Liver (tissue), 8 donors: ENCODE measurements at regions not wholly inside any gene's neighbourhood (a gene's known extent, or its start where the extent isn't known, plus 50 kb on each side); places are given as distances from the start of the nearest gene placed in this dataset.

Experiments
- DNase-seq: peaks from one replicate; pipeline ENCODE4 v3.0.0-alpha.2; 2017; ENCODE audit warnings: low spot score
- H3K27ac ChIP-seq, 2 donors: one replicate each; pipeline ENCODE4 v1.7.0; 2013; ENCODE audit warnings: inconsistent platforms in 2 of 2, low read length in 2 of 2, control low read depth in 1 of 2, low read depth in 1 of 2, mild to moderate bottlenecking in 1 of 2
- H3K27me3 ChIP-seq, 4 donors: one replicate each; pipeline versions ENCODE4 v1.6.1 to v1.7.0; 2013; ENCODE audit warnings: low read length in 3 of 4, inconsistent platforms in 1 of 4, mild to moderate bottlenecking in 1 of 4, moderate library complexity in 1 of 4; ENCODE audit not compliant: control insufficient read depth in 4 of 4, insufficient read depth in 4 of 4
- H3K36me3 ChIP-seq, 4 donors: one replicate each; pipeline versions ENCODE4 v1.6.1 to v1.7.0; 2013; ENCODE audit warnings: low read length in 3 of 4, mild to moderate bottlenecking in 3 of 4, low read depth in 1 of 4, moderate library complexity in 1 of 4; ENCODE audit not compliant: control insufficient read depth in 4 of 4, insufficient read depth in 3 of 4
- H3K4me1 ChIP-seq, 4 donors: one replicate each; pipeline versions ENCODE4 v1.6.1 to v1.7.0; 2013; ENCODE audit warnings: low read length in 3 of 4, mild to moderate bottlenecking in 3 of 4, moderate library complexity in 1 of 4; ENCODE audit not compliant: control insufficient read depth in 4 of 4, insufficient read depth in 4 of 4
- H3K4me3 ChIP-seq, 3 donors: one replicate each; pipeline versions ENCODE4 v1.6.1 to v1.7.0; 2013; ENCODE audit warnings: low read length in 3 of 3, control low read depth in 1 of 3, low read depth in 1 of 3, mild to moderate bottlenecking in 1 of 3
- H3K9ac ChIP-seq, 2 donors: one replicate each; pipeline ENCODE4 v1.7.0; 2013; ENCODE audit warnings: low read length in 2 of 2, mild to moderate bottlenecking in 2 of 2, moderate library complexity in 2 of 2, control low read depth in 1 of 2, low read depth in 1 of 2
- H3K9me3 ChIP-seq, 4 donors: one replicate each; pipeline versions ENCODE4 v1.6.1 to v1.7.0; 2013; ENCODE audit warnings: low read length in 3 of 4; ENCODE audit not compliant: control insufficient read depth in 4 of 4
- ATF3 ChIP-seq: IDR thresholded peaks from 2 replicates; pipeline ENCODE4 v1.6.1; 2016; ENCODE audit warnings: antibody characterized with exemption
- CTCF ChIP-seq: fragments of 150-350 bp; IDR thresholded peaks from 2 replicates; pipeline ENCODE4 v1.5.1; 2017; ENCODE audit warnings: improper control_type of control experiment, low read depth, low read length; ENCODE audit not compliant: missing input control
- EGR1 ChIP-seq, 2 donors: IDR thresholded peaks; 2 replicates each; pipeline ENCODE4 v1.6.1; 2016 to 2018; ENCODE audit warnings: antibody characterized with exemption in 2 of 2, low read depth in 2 of 2
- FOXA1 ChIP-seq: IDR thresholded peaks from 2 replicates; pipeline ENCODE4 v1.6.1; 2016; ENCODE audit warnings: antibody characterized with exemption
- FOXA2 ChIP-seq: IDR thresholded peaks from 2 replicates; pipeline ENCODE4 v1.6.1; 2016; ENCODE audit warnings: antibody characterized with exemption
- GABPA ChIP-seq, 2 donors: IDR thresholded peaks in 1 of 2; conservative IDR thresholded peaks in 1 of 2; 2 replicates each; pipeline ENCODE4 v1.6.1; 2016; ENCODE audit warnings: antibody characterized with exemption in 2 of 2, mild to moderate bottlenecking in 1 of 2, moderate library complexity in 1 of 2
- HNF4A ChIP-seq, 2 donors: conservative IDR thresholded peaks; 2 replicates each; pipeline ENCODE4 v1.6.1; 2016; ENCODE audit warnings: antibody characterized with exemption in 2 of 2, mild to moderate bottlenecking in 2 of 2
- HNF4G ChIP-seq: IDR thresholded peaks from 2 replicates; pipeline ENCODE4 v1.6.1; 2016; ENCODE audit warnings: antibody characterized with exemption
- JUND ChIP-seq, 2 donors: IDR thresholded peaks; 2 replicates each; pipeline ENCODE4 v1.6.1; 2016; ENCODE audit warnings: antibody characterized with exemption in 2 of 2
- MAX ChIP-seq: IDR thresholded peaks from 2 replicates; pipeline ENCODE4 v1.6.1; 2016; ENCODE audit warnings: antibody characterized with exemption
- NR2F2 ChIP-seq: IDR thresholded peaks from 2 replicates; pipeline ENCODE4 v1.6.1; 2016; ENCODE audit warnings: antibody characterized with exemption
- RAD21 ChIP-seq, 2 donors: IDR thresholded peaks; 2 replicates each; pipeline ENCODE4 v1.6.1; 2016; ENCODE audit warnings: antibody characterized with exemption in 2 of 2, mild to moderate bottlenecking in 2 of 2
- RXRA ChIP-seq, 2 donors: IDR thresholded peaks; 2 replicates each; pipeline ENCODE4 v1.6.1; 2017 to 2018; ENCODE audit warnings: antibody characterized with exemption in 2 of 2, mild to moderate bottlenecking in 1 of 2
- SP1 ChIP-seq: IDR thresholded peaks from 2 replicates; pipeline ENCODE4 v1.6.1; 2018; ENCODE audit warnings: antibody characterized with exemption, mild to moderate bottlenecking
- YY1 ChIP-seq: IDR thresholded peaks from 2 replicates; pipeline ENCODE4 v1.6.1; 2016; ENCODE audit warnings: antibody characterized with exemption, mild to moderate bottlenecking
- WGBS: extraction: QIAGEN DNeasy Blood & Tissue Kit; methylation state at CpG from one replicate; pipeline ENCODE4 v1.1.7; 2013; 5-methylcytosine and 5-hydroxymethylcytosine counted together
- TF ChIP-seq, protein P1 (sequence below): IDR thresholded peaks from 2 replicates; pipeline ENCODE4 v1.6.1; 2016; ENCODE audit warnings: antibody characterized with exemption, mild to moderate bottlenecking
- TF ChIP-seq, protein P2 (sequence below): IDR thresholded peaks from 2 replicates; pipeline ENCODE4 v1.6.1; 2016; ENCODE audit warnings: antibody characterized with exemption
- donor health status: healthy.
- donor health status: healthy.
- donor health status: healthy.
- donor health status: healthy.
- donor health status: healthy.

DNA sequence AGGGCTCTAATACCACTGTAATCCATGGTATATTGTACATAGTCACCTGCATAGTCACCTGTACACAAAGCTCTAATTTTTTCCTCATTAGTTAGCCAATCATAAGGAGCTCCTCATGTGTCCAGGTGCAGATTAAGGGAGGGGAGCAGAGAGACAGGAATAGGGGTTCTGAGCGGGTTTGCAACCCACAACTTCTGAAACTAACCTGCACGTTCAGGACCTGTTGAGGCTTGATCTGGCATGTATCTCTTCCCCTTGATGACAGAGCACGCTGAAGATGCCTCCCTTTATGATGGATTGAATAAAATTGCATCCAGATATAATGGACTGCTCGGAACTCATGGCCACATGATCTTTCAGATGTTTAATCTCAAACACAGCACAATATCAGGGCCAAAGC is 144.0 kb upstream of the PRNP start:
- 67% methylated on average over 4 of the region's 4 CpGs for WGBS
- DNase-seq: no peak
- Histone ChIP-seq H3K9me3 (no peaks in the 10 kb centered on the region), H3K27me3 (peaks cover 0 to 4% (median under 1%) of the 10 kb centered on the region in 4 donors), H3K36me3 (no peaks in the 10 kb centered on the region), H3K4me3 (no peak overlapping the region), H3K4me1 (no peaks in the 10 kb centered on the region), H3K27ac (no peak overlapping the region), H3K9ac (no peak overlapping the region)
- TF ChIP-seq, protein P1, sequence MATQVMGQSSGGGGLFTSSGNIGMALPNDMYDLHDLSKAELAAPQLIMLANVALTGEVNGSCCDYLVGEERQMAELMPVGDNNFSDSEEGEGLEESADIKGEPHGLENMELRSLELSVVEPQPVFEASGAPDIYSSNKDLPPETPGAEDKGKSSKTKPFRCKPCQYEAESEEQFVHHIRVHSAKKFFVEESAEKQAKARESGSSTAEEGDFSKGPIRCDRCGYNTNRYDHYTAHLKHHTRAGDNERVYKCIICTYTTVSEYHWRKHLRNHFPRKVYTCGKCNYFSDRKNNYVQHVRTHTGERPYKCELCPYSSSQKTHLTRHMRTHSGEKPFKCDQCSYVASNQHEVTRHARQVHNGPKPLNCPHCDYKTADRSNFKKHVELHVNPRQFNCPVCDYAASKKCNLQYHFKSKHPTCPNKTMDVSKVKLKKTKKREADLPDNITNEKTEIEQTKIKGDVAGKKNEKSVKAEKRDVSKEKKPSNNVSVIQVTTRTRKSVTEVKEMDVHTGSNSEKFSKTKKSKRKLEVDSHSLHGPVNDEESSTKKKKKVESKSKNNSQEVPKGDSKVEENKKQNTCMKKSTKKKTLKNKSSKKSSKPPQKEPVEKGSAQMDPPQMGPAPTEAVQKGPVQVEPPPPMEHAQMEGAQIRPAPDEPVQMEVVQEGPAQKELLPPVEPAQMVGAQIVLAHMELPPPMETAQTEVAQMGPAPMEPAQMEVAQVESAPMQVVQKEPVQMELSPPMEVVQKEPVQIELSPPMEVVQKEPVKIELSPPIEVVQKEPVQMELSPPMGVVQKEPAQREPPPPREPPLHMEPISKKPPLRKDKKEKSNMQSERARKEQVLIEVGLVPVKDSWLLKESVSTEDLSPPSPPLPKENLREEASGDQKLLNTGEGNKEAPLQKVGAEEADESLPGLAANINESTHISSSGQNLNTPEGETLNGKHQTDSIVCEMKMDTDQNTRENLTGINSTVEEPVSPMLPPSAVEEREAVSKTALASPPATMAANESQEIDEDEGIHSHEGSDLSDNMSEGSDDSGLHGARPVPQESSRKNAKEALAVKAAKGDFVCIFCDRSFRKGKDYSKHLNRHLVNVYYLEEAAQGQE: no peak
- TF ChIP-seq JUND (IDR thresholded peaks at IDR 0.05) (no peak), HNF4G (no peak), YY1 (no peak), GABPA (IDR thresholded peaks at IDR 0.05 in 1 of 2, conservative IDR thresholded peaks at IDR 0.05 in 1 of 2) (no peak), NR2F2 (no peak), CTCF (no peak), ATF3 (no peak), HNF4A (conservative IDR thresholded peaks at IDR 0.05) (no peak), EGR1 (IDR thresholded peaks at IDR 0.05; ENCODE audit: low read depth in 2 of 2) (no peak), FOXA1 (no peak), RXRA (IDR thresholded peaks at IDR 0.05) (no peak), MAX (no peak), RAD21 (IDR thresholded peaks at IDR 0.05) (no peak), SP1 (no peak), FOXA2 (no peak)
- TF ChIP-seq, protein P2, sequence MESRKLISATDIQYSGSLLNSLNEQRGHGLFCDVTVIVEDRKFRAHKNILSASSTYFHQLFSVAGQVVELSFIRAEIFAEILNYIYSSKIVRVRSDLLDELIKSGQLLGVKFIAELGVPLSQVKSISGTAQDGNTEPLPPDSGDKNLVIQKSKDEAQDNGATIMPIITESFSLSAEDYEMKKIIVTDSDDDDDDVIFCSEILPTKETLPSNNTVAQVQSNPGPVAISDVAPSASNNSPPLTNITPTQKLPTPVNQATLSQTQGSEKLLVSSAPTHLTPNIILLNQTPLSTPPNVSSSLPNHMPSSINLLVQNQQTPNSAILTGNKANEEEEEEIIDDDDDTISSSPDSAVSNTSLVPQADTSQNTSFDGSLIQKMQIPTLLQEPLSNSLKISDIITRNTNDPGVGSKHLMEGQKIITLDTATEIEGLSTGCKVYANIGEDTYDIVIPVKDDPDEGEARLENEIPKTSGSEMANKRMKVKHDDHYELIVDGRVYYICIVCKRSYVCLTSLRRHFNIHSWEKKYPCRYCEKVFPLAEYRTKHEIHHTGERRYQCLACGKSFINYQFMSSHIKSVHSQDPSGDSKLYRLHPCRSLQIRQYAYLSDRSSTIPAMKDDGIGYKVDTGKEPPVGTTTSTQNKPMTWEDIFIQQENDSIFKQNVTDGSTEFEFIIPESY: no peak

- no peaks in the 10 kb centered on the region for H3K36me3 ChIP-seq
- H3K27me3 ChIP-seq: peaks cover 2 to 8% (median 4%) of the 10 kb centered on the region in 4 donors
- H3K27ac ChIP-seq: no peak overlapping the region
- no peaks in the 10 kb centered on the region for H3K9me3 ChIP-seq
- no peak for DNase-seq
- TF ChIP-seq NR2F2 (no peak), CTCF (no peak), FOXA2 (no peak)
- 73% methylated on average over 3 of the region's 3 CpGs for WGBS
- no peak overlapping the region for H3K9ac ChIP-seq
- H3K4me1 ChIP-seq: no peaks in the 10 kb centered on the region
- H3K4me3 ChIP-seq: no peak overlapping the region
Observed at GRCh38 chr20:4534315-4534714, 151.9 kb upstream of the PRNP start.
